MM.1S (cell line): ENCODE measurements at regions not wholly inside any gene's neighbourhood (a gene's known extent, or its start where the extent isn't known, plus 50 kb on each side); places are given as distances from the start of the nearest gene placed in this dataset.

Experiments used
- EZH2phosphoT487 ChIP-seq: fragments of 300-600 bp; sonication (generic); IDR thresholded peaks from 2 replicates; pipeline ENCODE4 v1.6.1; 2018; ENCODE audit warnings: antibody characterized with exemption, low read length
- TF ChIP-seq, protein P1 (sequence below): fragments of 300-600 bp; sonication (generic); IDR thresholded peaks from 2 replicates; pipeline ENCODE4 v1.5.1; 2016; ENCODE audit warnings: antibody characterized with exemption, low read length, mixed read lengths

GRCh38 chr15:91784973-91785709 lies 68.4 kb upstream of the SLCO3A1 start:
- TF ChIP-seq, protein P1, sequence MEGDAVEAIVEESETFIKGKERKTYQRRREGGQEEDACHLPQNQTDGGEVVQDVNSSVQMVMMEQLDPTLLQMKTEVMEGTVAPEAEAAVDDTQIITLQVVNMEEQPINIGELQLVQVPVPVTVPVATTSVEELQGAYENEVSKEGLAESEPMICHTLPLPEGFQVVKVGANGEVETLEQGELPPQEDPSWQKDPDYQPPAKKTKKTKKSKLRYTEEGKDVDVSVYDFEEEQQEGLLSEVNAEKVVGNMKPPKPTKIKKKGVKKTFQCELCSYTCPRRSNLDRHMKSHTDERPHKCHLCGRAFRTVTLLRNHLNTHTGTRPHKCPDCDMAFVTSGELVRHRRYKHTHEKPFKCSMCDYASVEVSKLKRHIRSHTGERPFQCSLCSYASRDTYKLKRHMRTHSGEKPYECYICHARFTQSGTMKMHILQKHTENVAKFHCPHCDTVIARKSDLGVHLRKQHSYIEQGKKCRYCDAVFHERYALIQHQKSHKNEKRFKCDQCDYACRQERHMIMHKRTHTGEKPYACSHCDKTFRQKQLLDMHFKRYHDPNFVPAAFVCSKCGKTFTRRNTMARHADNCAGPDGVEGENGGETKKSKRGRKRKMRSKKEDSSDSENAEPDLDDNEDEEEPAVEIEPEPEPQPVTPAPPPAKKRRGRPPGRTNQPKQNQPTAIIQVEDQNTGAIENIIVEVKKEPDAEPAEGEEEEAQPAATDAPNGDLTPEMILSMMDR, result no peak
- TF ChIP-seq EZH2phosphoT487, result no peak
